A172 (cell line): ENCODE measurements at regions not wholly inside any gene's neighbourhood (a gene's known extent, or its start where the extent isn't known, plus 50 kb on each side); places are given as distances from the start of the nearest gene placed in this dataset.
"Not testable (repeated sequence)": the region's sequence is repeated elsewhere in the genome, so short reads cannot be mapped to it uniquely, and the experiment has no call there.

ENCODE experiments used
- DNase-seq: peaks from one replicate; pipeline ENCODE4 v3.0.0-alpha.2; 2015; ENCODE audit warnings: low spot score

DNA sequence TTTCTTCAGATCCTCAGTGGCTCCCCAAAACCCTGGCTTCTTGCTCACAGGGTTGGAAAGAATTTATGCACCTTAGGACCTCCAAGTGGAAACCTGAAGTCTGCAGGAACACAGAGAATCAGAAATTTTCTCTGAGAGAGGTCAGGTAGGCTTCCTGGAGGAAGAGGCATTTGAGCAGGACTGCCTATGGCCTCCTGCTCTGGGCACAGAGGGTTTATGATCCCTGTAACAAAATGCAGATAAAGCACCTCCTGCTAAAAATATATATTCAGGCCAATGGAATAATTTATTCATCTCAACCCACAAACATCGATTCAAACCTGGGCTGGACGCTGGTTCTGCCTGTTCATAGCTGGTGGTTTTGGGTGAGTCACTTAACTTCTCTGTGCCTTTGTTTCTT lies 68.1 kb upstream of the FGF3 start:
- DNase-seq, result no peak

DNA sequence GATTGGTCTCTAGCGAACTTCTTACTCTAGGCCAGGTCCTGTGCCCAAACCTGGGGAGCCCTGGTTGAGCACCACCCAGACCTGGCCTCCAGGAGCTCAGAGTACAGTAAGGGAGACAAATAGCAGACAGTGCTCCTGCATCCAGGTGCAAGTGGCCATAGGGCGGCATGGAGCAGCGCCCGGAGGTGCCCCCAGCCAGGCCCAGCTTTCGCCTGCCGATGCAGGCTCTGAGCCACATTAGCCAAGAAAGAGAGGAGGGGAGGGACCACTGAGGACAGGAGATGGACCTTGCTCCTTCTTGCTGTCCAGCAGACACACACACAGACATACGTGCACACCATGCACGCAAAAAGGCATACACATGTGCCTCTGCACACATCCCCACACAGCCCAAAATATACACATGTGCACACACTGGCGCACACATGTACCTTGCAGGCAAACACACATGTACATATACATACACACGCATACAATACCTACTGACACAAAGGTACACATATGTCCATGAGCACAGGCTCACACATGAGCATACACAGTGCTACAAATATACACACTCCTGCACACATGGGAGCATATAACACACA lies 68.7 kb upstream of the FGF3 start:
- DNase-seq, result no peak

DNA sequence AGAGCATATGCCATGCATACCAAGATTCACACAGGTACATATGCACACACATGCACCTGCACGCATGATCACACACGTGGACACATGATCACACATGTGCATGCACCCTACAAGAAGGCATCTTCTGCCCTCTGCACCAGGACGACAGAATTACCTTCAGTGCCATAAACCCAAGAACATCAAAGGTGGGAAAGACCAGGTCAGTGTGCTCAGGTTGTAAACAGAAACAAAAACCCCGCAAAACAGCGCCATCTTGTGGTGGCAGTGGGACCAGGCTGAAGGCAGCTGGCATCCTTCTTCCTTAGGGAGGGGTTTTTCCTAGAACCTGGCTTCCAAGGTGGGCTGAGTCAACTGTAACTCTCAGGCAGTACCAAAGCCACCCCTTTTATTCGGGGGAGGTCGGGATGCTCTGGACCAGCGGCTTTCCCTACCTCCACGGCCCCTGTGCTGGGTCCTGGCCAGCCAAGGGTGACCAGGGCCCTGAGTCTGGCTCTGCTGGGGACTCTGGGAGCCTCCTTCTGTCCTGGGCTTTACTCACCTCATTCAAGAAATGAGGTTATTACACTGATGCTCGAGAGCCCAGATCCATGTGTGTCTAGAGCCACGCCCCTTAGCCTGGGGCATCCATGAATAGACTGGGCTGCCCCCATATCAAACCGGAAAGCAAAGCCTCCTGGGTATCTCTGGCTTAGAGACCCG lies 69.4 kb upstream of the FGF3 start:
- DNase-seq, result peak; percentile 77

DNA sequence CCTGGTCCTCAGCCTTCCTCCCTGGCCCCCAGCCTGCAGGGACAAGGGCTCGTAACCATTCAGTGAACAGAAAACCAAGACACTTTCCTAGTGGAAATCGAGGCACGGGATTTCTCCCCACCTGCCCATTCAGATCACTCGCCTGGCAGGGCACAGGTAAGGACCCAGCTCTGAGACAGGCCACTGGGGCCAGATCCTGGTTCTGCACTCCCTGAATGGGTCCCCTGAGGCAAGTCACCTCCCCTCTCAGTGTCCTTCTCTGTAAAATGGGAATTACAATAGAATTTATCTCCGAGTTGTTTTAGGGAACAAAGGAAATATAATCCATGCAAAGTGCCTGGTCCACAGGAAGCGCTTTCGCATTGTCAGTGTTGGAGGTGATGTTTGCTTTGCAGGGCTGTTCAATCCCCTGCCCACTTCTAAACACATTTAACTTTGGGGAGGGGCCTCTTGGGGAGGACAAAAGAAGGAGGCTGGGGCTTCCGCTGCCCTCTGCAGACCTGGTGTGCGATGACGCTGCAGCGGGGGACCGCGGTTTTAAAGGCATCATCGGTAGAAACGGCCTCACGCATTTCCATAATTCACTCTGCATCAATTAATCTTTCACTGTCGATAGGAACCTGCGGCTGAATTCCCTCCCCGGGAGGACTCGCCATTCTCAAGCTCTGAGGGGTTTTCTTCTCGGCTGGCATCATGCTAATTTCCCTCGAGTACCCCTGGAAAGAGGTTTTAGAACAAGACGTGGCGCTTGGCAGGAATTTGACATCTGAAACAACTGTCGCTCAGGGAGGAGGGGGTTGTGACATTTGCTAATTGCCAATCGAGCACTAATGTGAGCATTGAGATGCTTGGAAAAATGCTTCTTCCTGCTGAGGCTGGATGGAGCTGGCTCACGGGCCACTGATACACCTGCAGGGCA lies 70.4 kb upstream of the FGF3 start:
- DNase-seq, result no peak

DNA sequence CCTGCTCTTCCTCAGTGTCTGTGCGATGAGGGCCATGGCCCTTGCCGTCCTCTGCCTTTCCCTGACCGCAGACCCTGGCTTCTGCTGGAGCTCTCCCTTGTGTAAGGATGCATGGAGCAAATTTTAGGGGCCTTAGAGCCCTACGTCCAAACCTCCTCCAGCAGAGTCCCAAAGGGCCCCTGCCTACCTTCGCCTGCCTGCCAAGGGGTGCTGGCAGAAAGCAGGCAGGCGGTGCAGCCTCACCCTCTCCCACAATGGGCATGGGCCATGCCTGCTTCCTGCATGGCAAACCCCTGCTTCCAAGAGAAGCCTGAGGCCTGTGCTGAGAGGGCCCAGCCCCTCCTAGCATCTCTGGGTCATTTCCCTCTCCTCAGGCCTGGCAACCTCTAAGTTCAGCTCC lies 71.3 kb upstream of the FGF3 start:
- no peak for DNase-seq

DNA sequence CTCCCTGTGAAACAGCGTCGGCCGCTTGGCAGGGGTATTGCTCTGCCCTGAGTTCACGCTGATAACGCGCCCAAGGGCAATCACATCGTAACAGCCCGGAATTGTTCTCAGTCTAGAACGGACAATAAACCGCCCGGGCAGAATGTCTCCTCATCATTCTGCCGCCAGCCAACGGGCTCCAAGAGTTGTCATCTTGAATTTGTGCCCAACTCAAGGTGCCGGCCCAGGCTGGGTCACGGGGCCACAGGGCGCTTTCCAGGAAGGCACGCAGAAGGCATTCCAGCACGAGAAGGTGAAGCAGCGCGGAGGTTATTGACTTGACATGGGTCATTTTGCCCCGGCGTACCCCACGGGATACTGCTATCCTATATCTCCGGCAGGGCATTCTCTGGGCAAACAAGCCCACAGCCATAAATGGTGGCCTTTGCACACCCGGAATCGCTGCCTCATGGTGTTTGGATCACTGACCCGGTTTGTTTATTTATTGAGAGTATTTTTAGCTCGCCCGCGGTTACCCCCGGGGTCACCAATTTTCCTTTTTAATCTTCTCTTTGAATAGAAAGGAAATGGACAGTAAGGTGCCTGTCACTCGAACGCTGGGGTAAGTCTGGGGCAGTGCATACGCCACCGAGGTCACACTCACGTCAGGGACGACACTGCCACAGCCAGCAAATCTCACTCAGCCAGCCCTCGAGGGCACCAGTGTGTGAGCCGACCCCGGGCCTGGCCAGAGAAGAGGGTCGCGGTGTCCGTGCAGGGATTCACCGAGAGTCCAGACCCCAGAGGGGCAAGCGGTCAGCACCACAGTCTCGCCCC lies 72.4 kb upstream of the FGF3 start:
- peak; percentile 34 for DNase-seq

DNA sequence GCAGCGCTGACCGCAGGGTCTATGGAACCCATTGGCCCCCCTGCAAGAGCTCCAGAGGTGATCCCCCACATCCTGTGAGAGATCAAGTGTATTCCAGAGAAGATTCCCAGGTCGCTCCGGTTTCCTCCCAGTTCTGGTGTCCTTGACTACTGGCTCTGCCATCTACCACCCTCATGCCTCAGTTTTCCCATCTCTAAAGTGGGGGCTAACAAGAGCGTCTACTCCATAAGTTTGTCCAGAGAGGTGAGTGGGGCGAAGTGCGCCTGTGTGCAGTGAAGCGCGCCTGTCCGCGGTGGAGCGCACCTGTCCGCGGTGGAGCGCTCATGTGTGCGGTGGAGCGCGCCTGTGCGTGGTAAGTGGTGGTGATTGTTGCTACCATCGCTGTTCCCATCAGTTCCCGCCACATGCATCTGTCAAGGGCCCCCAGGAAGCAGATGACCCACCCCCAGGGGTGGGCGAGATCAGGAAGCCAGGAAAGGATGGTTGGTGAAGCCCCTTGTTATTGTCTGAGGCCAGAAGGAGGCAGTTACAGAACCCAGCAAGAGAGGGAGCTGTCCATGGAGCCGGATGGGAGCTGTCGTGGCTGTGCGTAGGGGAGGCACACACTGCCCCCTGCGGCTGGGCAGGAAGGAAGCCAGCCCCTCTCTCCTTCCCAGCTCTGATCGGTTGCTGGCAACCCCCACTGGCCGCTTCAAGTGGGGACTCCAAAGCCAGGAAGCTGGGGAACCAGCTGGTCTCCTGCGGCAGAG lies 73.2 kb upstream of the FGF3 start:
- DNase-seq, result no peak

DNA sequence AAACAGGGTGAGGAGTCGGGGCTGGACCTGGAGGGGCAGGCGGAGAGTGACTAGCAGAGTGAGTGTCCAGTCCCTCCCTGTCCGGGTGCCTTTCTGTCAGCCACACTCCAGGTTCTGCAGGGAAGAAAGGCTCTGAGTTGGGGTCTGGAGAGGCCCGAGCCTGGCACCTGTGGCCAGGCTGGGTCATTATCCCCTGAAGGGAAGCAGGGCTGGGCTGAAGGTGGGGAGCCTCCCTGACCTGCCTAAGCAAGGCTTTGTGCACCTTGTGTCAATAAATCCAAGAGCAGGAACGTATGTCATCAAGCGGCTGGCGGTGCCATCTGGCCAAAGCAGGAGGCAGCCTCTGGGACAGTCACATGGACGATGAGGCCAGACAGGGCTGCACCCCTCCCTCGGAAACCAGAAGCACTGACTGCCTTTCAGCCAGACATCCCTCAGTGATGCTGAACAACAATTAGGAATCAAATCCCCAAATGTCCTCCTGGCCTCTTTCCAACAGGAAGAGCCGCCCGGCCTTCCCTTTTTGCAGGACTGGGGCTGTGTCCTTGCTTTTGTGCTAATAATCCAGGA lies 73.9 kb upstream of the FGF3 start:
- DNase-seq, result no peak

DNA sequence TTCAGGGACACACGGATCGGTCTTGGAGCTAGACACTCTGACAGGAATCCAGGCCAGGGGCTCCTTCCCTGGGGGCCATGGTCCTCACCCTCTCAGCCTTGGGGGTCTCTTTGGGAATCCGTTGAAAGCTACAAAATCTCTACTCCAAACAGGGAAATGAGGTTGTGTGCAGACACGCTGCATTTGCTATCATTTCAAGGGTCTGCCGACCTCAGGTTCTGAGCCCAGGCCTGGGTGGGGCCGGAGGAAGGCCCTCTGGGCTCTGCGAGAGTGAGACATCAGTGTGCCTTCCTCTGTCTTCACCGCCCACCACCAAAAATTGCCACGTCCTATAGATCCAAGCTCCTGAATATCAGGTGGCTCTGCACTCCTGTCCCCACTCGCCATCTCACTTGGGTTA lies 74.4 kb upstream of the FGF3 start:
- DNase-seq, result no peak

DNA sequence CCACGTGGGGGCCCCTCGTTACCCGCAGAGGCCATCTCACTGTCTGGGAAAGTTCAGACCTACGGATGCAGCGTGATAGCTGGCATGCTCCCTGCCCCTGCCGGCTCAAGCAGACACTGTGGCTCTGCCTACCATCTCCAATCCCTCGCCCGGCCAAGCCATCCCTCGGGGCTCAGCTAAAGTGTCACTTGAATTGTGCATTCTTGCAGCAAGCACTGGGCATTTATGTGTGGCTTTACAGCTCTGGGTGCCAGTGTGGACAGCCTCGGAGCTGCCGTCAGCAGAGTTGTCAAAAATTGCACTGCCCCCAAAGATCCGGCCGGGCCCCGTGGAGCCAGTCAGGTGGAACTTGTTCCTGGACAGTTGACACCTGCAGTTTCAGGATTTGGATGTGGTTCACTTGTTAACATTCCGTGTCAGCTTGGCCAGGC lies 75.0 kb upstream of the FGF3 start:
- no peak for DNase-seq

DNA sequence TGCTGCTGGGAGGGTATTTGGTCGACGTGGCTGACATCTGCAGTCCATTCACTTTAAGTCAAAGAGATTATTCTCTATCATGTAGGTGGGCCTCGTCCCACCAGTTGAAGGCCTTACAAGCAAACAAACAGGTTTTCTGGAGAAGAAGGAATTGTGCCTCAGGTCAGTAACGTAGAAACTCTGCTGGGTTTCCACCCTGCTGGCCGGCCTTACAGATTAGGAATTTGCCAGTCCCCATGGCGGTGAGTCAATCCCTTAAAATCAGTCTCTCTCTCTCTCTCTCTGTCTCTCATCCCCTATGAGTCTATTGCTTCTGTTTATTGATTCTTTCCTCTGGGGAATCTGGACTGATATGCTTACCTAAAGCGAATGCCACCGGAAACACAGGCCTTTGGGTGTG lies 75.4 kb upstream of the FGF3 start:
- DNase-seq, result no peak

DNA sequence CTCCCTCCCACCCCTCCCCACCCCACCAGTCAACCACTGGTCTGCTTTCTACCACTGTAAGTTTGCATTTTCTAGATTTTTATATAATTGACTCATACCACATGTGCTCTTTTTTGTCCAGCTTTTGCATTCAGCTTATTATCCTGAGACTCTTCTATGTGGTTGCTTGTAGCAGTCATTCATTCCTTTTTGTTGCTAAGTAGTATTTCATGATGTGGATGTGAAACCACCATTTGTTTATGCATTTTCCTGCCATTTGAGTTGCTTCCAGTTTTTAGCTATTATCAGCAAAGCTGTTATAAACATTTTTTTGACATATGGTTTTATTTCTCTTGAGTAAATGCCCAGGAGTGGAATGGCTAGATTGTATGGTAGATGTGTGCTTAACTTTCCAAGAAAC lies 77.0 kb upstream of the FGF3 start:
- DNase-seq, result peak; percentile 40

DNA sequence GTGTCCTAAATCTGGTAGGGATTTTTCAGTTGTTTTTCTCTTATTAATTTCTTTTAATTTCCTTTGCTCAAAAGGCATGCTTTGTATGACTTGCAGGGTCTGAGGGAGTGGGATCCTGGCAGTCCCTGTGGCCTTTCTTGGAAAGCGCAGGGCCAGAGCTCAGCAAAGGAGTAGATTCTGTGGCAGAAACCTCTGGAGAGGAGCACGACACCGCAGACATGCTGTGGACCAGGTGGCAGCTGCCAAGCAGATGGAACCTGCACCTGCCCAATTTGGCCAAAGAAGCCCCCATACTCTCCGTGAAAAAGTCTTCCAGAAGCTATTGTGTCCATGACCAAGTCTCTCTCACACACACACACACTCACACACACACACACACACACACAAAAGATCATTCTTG lies 78.9 kb upstream of the FGF3 start:
- DNase-seq, result no peak

DNA sequence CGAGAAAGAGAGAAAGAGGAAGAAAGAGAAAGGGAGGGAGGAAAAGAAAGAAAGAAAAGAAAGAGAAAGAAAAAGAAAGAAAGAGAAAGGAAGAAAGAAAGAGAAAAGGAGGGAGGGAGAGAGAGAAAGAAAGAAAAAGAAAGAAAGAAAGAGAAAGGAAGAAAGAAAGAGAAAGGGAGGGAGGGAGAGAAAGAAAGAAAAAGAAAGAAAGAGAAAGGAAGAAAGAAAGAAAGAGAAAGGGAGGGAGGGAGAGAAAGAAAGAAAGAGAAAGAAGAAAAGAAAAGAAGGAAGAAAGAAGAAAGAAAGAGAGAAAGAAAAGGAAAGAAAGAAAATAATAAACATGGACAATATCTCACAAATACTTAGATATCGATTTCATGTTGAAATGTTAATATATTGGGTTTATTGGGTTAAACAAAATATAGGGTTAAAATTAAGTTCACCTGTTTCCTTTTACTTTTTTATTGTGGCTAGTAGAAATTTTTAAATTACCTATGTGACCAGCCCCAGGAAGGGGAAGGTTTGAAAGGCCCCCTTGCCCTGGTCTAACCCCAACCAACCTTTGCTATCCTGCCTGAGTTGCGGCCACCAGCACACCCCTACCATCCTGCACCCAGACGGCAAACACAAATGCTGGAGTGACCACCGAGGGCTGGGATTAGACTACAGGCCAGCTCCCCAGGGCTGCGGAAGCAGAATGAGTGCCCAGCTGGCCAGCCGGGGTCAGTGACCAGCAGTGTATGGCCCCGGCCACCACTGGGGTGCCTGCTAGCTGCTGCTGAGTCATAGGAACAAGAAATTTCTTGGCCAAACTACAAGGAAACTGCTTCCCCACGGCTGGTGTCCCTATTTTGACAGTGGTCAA lies 81.0 kb upstream of the FGF3 start:
- peak; percentile 85 for DNase-seq

DNA sequence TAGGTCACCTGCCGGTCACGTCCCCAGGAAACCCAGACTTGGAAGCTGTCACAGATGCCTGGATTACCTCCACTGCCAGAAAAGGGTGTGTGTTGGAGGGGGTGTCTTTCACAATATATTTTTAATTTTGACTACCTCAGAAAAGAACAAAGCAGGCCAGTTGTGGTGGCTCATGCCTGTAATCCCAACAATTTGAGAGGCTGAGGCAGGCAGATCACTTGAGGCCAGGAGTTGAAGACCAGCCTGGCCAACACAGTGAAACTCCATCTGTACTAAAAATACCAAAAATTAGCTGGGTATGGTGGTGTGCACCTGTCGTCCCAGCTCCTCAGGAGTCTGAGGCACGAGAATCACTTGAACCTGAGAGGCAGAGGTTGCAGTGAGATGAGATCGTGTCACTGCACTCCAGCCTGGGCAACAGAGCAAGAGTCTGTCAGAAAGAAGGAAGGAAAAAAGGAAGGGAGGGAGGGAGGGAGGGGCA lies 81.6 kb upstream of the FGF3 start:
- not testable (repeated sequence) for DNase-seq

DNA sequence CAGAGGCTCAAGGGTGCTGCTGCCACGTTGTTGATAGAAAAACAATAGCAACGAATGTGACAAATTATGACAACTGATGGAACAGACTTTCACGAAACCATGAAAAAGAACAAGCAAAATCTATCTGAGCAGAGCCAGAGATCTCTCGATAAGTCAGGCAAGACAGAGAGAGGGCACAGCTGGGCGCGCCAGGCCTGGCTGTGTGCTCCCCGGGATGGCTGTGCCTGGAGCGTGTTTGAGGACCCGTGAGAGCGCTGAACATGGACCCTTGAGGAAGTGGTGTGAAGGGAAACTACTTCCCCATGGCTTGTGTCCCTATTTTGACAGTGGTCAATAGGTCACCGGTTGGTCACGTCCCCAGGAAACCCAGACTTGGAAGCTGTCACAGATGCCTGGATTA lies 83.1 kb upstream of the FGF3 start:
- DNase-seq, result no peak

DNA sequence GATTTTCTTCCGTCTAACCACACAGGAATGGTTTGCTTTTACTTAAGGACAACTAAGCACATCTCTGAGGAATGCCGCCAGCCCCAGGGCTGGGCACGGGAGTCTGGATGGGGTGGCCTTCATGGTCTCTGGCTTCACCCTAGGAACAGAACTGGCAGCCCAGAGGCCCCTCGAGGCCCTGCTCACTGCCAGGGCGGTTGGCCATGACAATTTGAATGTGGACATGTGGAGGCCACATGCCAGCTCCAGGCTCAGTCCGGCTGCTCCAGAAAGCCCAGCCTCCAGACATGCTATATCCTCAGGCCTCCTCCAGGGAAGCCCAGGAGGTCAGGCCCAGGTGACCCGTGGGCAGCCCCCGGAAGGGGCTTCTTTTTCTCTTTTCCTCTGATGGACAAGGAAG lies 84.0 kb upstream of the FGF3 start:
- DNase-seq, result no peak

DNA sequence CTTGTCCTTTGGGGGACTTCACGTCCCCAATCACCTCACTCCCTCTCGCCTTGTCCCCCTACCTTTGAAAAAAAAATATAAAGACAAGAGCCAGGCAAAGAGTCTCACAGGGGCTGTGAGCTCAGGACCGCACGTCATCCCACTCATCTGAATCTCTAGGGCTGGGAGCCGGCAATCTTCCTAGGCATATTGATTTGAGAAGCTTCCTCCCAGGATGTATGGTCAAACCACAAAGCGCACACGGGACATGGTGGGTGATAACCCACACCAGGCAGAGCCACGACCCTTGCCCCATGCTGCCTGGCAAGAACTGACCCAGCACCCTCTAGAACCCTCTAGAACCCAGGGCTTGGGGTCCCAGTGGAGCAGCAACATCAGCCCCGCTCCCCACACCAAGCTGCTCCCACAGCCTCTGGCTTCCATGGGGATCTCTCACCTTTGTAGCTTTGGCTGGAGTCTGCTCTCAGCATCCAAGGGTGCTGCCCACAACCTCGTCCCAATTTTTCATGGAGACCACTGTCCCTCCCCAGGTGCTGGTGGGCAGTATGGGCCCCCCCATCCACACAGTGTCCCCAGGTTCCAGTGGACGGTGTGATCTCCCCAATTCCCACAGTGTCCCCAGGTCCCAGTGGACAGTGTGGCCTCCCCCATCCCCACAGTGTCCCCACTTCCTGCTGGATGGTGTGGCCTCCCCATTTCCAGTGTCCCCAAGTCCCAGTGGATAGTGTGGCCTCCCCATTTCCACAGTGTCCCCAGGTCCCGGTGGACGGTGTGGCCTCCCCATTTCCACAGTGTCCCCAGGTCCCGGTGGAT lies 85.2 kb upstream of the FGF3 start:
- no peak for DNase-seq

DNA sequence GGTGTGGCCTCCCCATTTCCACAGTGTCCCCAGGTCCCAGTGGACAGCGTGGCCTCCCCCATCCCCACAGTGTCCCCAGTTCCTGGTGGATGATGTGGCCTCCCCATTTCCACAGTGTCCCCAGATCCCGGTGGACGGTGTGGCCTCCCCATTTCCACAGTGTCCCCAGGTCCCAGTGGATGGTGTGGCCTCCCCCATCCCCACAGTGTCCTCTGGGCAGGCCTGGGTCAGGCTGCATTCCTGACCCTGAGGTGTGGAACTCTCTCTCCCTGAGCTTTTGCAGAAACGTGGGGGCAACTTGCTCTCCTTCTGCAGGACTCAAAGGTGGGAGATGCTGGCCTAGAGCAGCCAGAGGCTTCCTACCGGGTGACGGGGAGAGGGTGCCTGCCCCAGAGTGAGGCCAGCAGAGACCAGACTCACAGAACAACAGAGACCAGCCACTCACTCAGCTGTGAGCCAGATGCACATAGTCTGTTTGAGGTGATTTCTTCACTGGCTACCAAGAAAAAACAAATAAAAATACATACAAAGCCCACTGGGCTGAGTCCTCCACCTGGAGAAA lies 85.8 kb upstream of the FGF3 start:
- no peak for DNase-seq
